ENCODE measurements at regions not wholly inside any gene's neighbourhood (a gene's known extent, or its start where the extent isn't known, plus 50 kb on each side); places are given as distances from the start of the nearest gene placed in this dataset.
"Not testable (repeated sequence)": the region's sequence is repeated elsewhere in the genome, so short reads cannot be mapped to it uniquely, and the experiment has no call there.

DNA sequence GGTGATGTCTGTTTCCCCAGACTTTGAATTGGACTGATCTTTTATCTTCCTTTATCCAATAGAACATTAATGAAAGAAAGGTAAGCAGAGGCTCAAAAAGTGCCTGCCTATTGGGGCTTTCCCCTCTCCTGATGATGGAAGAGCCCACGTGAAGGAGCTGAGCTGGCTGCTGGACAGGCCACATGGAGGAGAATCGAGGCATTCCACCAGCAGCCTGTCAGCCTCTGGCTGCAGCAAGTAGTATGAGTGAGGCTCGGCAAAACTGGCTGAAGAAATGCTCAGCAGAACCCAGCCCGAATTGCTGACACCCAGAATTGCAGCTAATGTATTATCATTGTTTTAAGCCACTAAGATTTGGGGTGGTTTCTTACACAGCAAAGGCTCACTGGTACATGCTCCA, 66.5 kb upstream of the STC2 start:
- intact Hi-C loops (cut with micrococcal nuclease), result no loop called here
- POLR2A ChIA-PET, result no interaction called here
- H3K4me1 Mint-ChIP-seq (ENCODE audit: low read depth), result no peaks in the 10 kb centered on the region
- no peaks in the 10 kb centered on the region for H3K36me3 Mint-ChIP-seq
- no peak for DNase-seq
- no peak overlapping the region for H3K4me3 Mint-ChIP-seq
- CTCF ChIA-PET, result no interaction called here
- peaks cover 9% of the 10 kb centered on the region for H3K9me3 Mint-ChIP-seq
- H3K27ac Mint-ChIP-seq, result no peak overlapping the region
- H3K27me3 Mint-ChIP-seq, result peaks cover 11% of the 10 kb centered on the region

DNA sequence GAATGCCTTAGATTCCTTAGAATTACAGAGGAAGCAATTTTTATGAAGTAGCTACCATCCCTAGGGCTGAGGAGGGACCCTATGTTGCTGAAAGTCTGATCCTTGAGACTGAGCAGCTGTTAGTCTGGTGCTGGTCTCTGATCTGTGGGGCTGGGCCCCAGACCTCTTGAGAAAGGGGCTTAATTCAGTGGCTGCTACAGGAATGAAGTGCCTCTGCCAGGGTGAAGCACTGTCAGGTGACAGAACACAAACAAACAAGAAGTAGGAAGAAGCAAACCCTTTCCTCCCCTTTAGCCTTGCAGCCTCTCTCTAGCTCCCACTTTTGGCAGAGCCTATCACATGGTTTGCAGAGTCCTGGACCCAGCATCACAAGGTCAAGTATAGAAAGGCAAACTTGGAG, 64.0 kb upstream of the STC2 start:
- Mint-ChIP-seq H3K9me3 (peaks cover 11% of the 10 kb centered on the region), H3K27ac (no peak overlapping the region), H3K4me1 (ENCODE audit: low read depth) (no peaks in the 10 kb centered on the region), H3K36me3 (no peaks in the 10 kb centered on the region), H3K4me3 (no peak overlapping the region), H3K27me3 (peaks cover 7% of the 10 kb centered on the region)
- DNase-seq, result no peak
- intact Hi-C loops (cut with micrococcal nuclease), result no loop called here
- ChIA-PET CTCF (no interaction called here), POLR2A (no interaction called here)

- H3K4me1 Mint-ChIP-seq (ENCODE audit: low read depth), result no peaks in the 10 kb centered on the region
- CTCF ChIA-PET, result no interaction called here
- intact Hi-C loops (cut with micrococcal nuclease), result no loop called here
- DNase-seq, result no peak
- no peak overlapping the region for H3K27ac Mint-ChIP-seq
- no peaks in the 10 kb centered on the region for H3K36me3 Mint-ChIP-seq
- no peak overlapping the region for H3K4me3 Mint-ChIP-seq
- POLR2A ChIA-PET, result no interaction called here
- H3K9me3 Mint-ChIP-seq, result peaks cover 11% of the 10 kb centered on the region
- peaks cover 7% of the 10 kb centered on the region for H3K27me3 Mint-ChIP-seq
Measured at GRCh38 chr5:173391031-173391430, 62.8 kb upstream of the STC2 start.

- intact Hi-C loops (cut with micrococcal nuclease); H3K4me1 Mint-ChIP-seq (ENCODE audit: low read depth); H3K27me3 Mint-ChIP-seq; H3K36me3 Mint-ChIP-seq; POLR2A ChIA-PET; DNase-seq; H3K4me3 Mint-ChIP-seq; H3K27ac Mint-ChIP-seq; CTCF ChIA-PET; H3K9me3 Mint-ChIP-seq: not testable (repeated sequence)
Measured at GRCh38 chr5:173387293-173387692, 59.1 kb upstream of the STC2 start.

GRCh38 chr5:173385832-173386360, 57.7 kb upstream of the STC2 start:
- ChIA-PET CTCF (no interaction called here), POLR2A (no interaction called here)
- no peaks in the 10 kb centered on the region for H3K4me1 Mint-ChIP-seq (ENCODE audit: low read depth)
- no peak for DNase-seq
- H3K9me3 Mint-ChIP-seq, result peaks cover 4% of the 10 kb centered on the region
- peaks cover 9% of the 10 kb centered on the region for H3K27me3 Mint-ChIP-seq
- H3K4me3 Mint-ChIP-seq, result no peak overlapping the region
- no peak overlapping the region for H3K27ac Mint-ChIP-seq
- intact Hi-C loops (cut with micrococcal nuclease), result no loop called here
- H3K36me3 Mint-ChIP-seq, result no peaks in the 10 kb centered on the region

DNA sequence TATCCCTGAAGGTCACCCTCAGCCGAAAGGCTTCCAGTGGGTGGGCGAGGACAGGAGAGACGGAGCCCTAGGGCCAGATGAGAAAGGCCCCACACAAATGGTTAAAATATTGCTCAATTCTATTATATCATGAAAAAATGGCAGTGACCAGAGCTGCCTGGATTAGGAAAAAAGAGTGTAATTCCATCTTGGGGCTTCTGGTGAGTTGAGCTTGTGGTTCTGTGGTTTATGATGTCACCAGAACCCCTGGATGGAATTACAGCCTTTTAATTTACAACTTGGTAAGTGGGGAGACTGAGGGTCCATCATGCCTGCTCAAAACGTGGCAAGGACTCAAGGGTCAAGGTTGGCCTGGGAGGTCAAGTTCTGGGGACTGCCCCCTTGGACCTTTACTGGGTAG, 55.5 kb upstream of the STC2 start:
- peaks cover 4% of the 10 kb centered on the region for H3K9me3 Mint-ChIP-seq
- ChIA-PET POLR2A (no interaction called here), CTCF (no interaction called here)
- H3K4me1 Mint-ChIP-seq (ENCODE audit: low read depth), result no peaks in the 10 kb centered on the region
- H3K4me3 Mint-ChIP-seq, result no peak overlapping the region
- intact Hi-C loops (cut with micrococcal nuclease), result no loop called here
- no peak for DNase-seq
- no peak overlapping the region for H3K27ac Mint-ChIP-seq
- peaks cover 5% of the 10 kb centered on the region for H3K27me3 Mint-ChIP-seq
- H3K36me3 Mint-ChIP-seq, result no peaks in the 10 kb centered on the region

- H3K36me3 Mint-ChIP-seq, result no peaks in the 10 kb centered on the region
- no peak for DNase-seq
- ChIA-PET CTCF (no interaction called here), POLR2A (no interaction called here)
- no peaks in the 10 kb centered on the region for H3K4me1 Mint-ChIP-seq (ENCODE audit: low read depth)
- H3K27me3 Mint-ChIP-seq, result peaks cover 9% of the 10 kb centered on the region
- H3K4me3 Mint-ChIP-seq, result no peak overlapping the region
- H3K27ac Mint-ChIP-seq, result no peak overlapping the region
- no peaks in the 10 kb centered on the region for H3K9me3 Mint-ChIP-seq
- intact Hi-C loops (cut with micrococcal nuclease), result no loop called here
Measured at GRCh38 chr5:173378727-173379126, 50.5 kb upstream of the STC2 start.

Measured in activated CD4-positive, alpha-beta memory T cell treated with anti-CD3 and anti-CD28 coated beads for 36 hours (primary cell).